A673 (cell line): ENCODE measurements at regions not wholly inside any gene's neighbourhood (a gene's known extent, or its start where the extent isn't known, plus 50 kb on each side); places are given as distances from the start of the nearest gene placed in this dataset.

Experiments
- BruUV-seq: library from RNA; stranded (reverse); fragments of 400-500 nt; replicated peaks from 2 replicates; lab custom pipeline; 2021; lab: Mats Ljungman, UMichigan
- CTCF ChIA-PET: fragments of 300-600 bp; sonication (Branson Sonifier 250); formaldehyde crosslinking; loops from one replicate; lab custom pipeline; 2022; ENCODE audit warnings: antibody characterized with exemption; lab: Charles Lee
- POLR2A ChIA-PET: fragments of 300-600 bp; sonication (Branson Sonifier 250); formaldehyde crosslinking; loops from one replicate; lab custom pipeline; 2022; ENCODE audit warnings: antibody characterized with exemption; ENCODE audit not compliant: low non-redundant PET; lab: Charles Lee
- DNase-seq: peaks from one replicate; pipeline ENCODE4 v3.0.0-alpha.2; 2015; ENCODE audit warnings: low spot score
- H3K27ac ChIP-seq: fragments of 200-600 bp; sonication (generic); 2 replicates; pipeline ENCODE4 v1.5.1; 2016; ENCODE audit warnings: mixed run types, low read depth, mild to moderate bottlenecking, mixed read lengths, antibody characterized with exemption, low read length; ENCODE audit not compliant: poor library complexity, severe bottlenecking
- H3K27me3 ChIP-seq: fragments of 200-600 bp; sonication (generic); replicated peaks from 2 replicates; pipeline ENCODE4 v1.6.1; 2017; ENCODE audit warnings: mixed run types, low read depth, mild to moderate bottlenecking, mixed read lengths, antibody characterized with exemption, low read length; ENCODE audit not compliant: insufficient read depth, poor library complexity
- H3K36me3 ChIP-seq: fragments of 200-600 bp; sonication (generic); 2 replicates; pipeline ENCODE4 v1.6.1; 2016; ENCODE audit warnings: mixed run types, mild to moderate bottlenecking, mixed read lengths, antibody characterized with exemption, low read length; ENCODE audit not compliant: insufficient read depth, poor library complexity, severe bottlenecking
- H3K4me1 ChIP-seq: fragments of 200-600 bp; sonication (generic); 2 replicates; pipeline ENCODE4 v1.6.1; 2017; ENCODE audit warnings: mixed run types, mild to moderate bottlenecking, mixed read lengths, antibody characterized with exemption, low read length; ENCODE audit not compliant: insufficient read depth, poor library complexity, severe bottlenecking
- H3K4me3 ChIP-seq: fragments of 200-600 bp; sonication (generic); 2 replicates; pipeline ENCODE4 v1.5.1; 2016; ENCODE audit warnings: low read depth, mixed run types, mild to moderate bottlenecking, mixed read lengths, low read length; ENCODE audit not compliant: poor library complexity, severe bottlenecking
- H3K9me3 ChIP-seq: fragments of 200-600 bp; sonication (generic); 2 replicates; pipeline ENCODE4 v1.6.1; 2016; ENCODE audit warnings: mixed run types, low read depth, mild to moderate bottlenecking, mixed read lengths, antibody characterized with exemption, low read length; ENCODE audit not compliant: poor library complexity, severe bottlenecking
- CTCF ChIP-seq: fragments of 300-800, 200-600 bp; sonication (generic); conservative IDR thresholded peaks from 2 replicates; pipeline ENCODE4 v1.5.1; 2017; ENCODE audit warnings: low read depth, mild to moderate bottlenecking, antibody characterized with exemption, low read length, moderate library complexity, mixed read lengths
- EZH2 ChIP-seq: fragments of 200-600 bp; sonication (generic); IDR thresholded peaks from 2 replicates; pipeline ENCODE4 v1.6.1; 2017; ENCODE audit warnings: borderline replicate concordance, low read depth, mild to moderate bottlenecking, mixed read lengths, antibody characterized with exemption, low read length; ENCODE audit not compliant: poor library complexity, severe bottlenecking
- intact Hi-C: fragments of 100-400 bp; cut with micrococcal nuclease; formaldehyde crosslinking; loops from one replicate; pipeline ENCODE4 v1.10.0; 2022; ENCODE audit not compliant: unreplicated experiment

GRCh38 chr11:82536706-82537105 lies 197.0 kb downstream of the FAM181B start:
- ChIA-PET POLR2A (no interaction called here), CTCF (no interaction called here)
- Histone ChIP-seq H3K4me1 (no peaks in the 10 kb centered on the region), H3K36me3 (no peaks in the 10 kb centered on the region), H3K27me3 (no peaks in the 10 kb centered on the region), H3K4me3 (no peak overlapping the region), H3K27ac (no peak overlapping the region), H3K9me3 (no peaks in the 10 kb centered on the region)
- no peak for TF ChIP-seq CTCF
- no peak for TF ChIP-seq EZH2
- BruUV-seq = no TSS peak
- intact Hi-C loops = no loop called here
- no peak for DNase-seq

- Histone ChIP-seq H3K4me1 (no peaks in the 10 kb centered on the region), H3K27ac (no peak overlapping the region), H3K9me3 (no peaks in the 10 kb centered on the region), H3K36me3 (no peaks in the 10 kb centered on the region), H3K27me3 (peaks cover 2% of the 10 kb centered on the region), H3K4me3 (no peak overlapping the region)
- intact Hi-C loops = no loop called here
- ChIA-PET CTCF (no interaction called here), POLR2A (no interaction called here)
- TF ChIP-seq CTCF = 0 out of 2 replicates have a peak, but pooled peaks have one; percentile 17
- no peak for TF ChIP-seq EZH2
- no peak for DNase-seq
- no TSS peak for BruUV-seq
Measured at GRCh38 chr11:82533628-82534327, 199.9 kb downstream of the FAM181B start.

GRCh38 chr11:82529936-82530335 lies 203.7 kb downstream of the FAM181B start:
- intact Hi-C loops = no loop called here
- no peak overlapping the region for H3K27ac ChIP-seq
- H3K9me3 ChIP-seq = no peaks in the 10 kb centered on the region
- peaks cover 10% of the 10 kb centered on the region for H3K27me3 ChIP-seq
- DNase-seq = no peak
- no TSS peak for BruUV-seq
- no peak overlapping the region for H3K4me3 ChIP-seq
- CTCF ChIA-PET = no interaction called here
- no peak for TF ChIP-seq EZH2
- no peak for TF ChIP-seq CTCF
- POLR2A ChIA-PET = no interaction called here
- H3K36me3 ChIP-seq = no peaks in the 10 kb centered on the region
- H3K4me1 ChIP-seq = no peaks in the 10 kb centered on the region
